ENCODE measurements at regions not wholly inside any gene's neighbourhood (a gene's known extent, or its start where the extent isn't known, plus 50 kb on each side); places are given as distances from the start of the nearest gene placed in this dataset.
"Not testable (repeated sequence)": the region's sequence is repeated elsewhere in the genome, so short reads cannot be mapped to it uniquely, and the experiment has no call there.

- DNase-seq (ENCODE audit: low read depth), result no peak
Observed at GRCh38 chr7:114279901-114280300, 134.7 kb upstream of the FOXP2 start.

GRCh38 chr7:114273218-114273617 is 141.4 kb upstream of the FOXP2 start:
- no peak for DNase-seq (ENCODE audit: low read depth)

DNA sequence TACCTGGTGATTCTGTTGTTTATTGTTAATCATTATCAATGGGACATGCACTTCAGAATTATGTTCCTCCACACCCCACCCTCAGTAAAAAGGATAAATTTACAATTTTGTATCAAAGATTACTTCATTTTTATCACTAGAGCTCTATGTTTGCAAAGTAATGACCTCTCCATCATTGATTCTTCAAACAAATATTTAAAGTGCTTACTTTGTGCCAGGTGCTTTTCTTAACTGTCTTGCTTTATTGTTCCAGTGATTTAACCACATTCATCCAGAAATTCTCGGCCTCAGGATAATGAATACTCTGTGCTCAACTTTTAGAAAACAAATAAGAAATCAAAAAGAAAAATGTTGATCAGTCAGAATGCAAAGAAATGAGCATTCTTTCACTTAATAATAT is 144.9 kb upstream of the FOXP2 start:
- no peak for DNase-seq (ENCODE audit: low read depth)

- not testable (repeated sequence) for DNase-seq (ENCODE audit: low read depth)
Observed at GRCh38 chr7:114267550-114267949, 147.1 kb upstream of the FOXP2 start.

- DNase-seq (ENCODE audit: low read depth), result no peak
Observed at GRCh38 chr7:114264023-114264422, 150.6 kb upstream of the FOXP2 start.

GRCh38 chr7:114263219-114263618 is 151.4 kb upstream of the FOXP2 start:
- DNase-seq (ENCODE audit: low read depth), result no peak

GRCh38 chr7:114255404-114255841 is 159.2 kb upstream of the FOXP2 start:
- peak; percentile 26 for DNase-seq (ENCODE audit: low read depth)

DNA sequence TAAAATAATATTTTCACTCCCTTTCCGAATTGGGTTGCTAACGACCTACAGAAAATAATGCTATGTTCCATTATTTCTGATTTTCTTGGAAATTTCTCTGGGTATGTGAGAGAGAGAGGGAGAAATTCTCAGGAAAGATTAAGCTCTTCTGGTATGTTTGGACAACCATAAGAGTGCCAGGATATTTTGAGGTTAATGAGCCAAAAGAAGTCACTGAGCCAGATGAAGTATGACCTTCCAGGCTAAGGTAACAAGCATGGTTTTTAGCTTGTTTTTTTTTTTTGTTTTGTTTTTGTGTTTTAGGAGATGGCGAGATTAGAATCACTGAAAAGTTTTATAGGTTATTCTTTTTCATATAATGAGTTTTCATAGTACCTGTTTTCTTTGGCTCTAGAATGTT is 171.0 kb upstream of the FOXP2 start:
- peak; percentile 37 for DNase-seq (ENCODE audit: low read depth)

DNA sequence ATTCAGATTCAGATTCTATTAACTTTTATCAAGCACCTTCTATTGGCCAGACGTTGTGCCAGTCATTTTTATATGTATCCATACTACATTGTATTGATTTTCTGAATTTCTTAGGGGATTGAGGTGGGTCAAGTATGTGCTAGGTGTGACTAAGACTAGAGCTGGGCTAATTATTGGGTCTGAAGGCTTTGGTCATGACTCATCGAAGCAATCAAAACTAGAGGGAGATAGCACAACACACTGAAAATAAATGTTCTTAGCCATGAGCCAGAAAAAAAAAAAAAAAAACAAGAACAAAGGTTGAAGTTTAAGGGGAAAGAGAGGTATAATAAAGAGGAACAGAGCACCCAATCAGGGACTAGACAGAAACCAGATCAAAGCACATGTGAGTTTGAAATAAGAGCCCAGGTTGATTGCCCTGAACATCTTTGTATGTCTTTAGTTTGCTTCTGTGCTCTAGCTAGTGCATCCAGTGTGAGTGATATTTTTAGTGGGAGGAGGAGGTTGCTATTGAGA is 171.6 kb upstream of the FOXP2 start:
- peak; percentile 86 for DNase-seq (ENCODE audit: low read depth)

DNA sequence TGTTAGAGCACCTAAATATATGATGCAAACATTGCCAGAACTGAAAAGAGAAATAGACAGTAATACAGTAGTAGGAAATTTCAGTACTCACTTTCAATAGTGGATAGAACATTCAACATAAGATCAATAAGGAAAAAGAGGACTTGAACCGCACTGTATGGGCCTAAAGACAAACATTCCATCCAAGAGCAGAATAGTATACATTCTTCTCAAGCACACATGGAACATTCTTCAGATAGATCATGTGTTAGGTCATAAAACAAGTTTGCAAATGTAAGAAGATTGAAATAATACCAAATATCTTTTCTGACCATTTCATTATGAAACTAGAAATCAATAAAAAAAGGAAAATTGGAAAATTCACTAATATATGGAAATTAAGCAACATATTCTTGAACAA is 185.4 kb upstream of the FOXP2 start:
- no peak for DNase-seq (ENCODE audit: low read depth)

DNA sequence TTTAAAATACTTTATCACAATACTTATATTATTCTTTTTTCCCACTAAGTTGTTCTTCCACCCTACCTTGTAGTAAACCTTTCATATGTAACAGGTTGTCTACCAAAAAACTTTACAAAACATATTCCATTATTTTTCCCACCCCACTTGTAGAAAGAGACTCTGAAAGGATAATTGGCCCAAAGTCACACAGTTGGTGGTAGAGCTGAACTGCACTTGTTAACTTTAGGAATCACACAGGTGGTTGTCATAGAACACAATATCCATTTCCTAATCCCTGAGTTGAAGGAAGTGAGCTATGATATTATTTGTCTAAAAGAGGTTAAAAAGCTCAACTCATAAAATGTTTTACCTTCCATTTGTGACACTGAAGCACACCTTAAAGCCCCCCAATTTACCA is 188.8 kb upstream of the FOXP2 start:
- no peak for DNase-seq (ENCODE audit: low read depth)

- DNase-seq (ENCODE audit: low read depth), result no peak
Observed at GRCh38 chr7:114218283-114218682, 196.3 kb upstream of the FOXP2 start.

- DNase-seq (ENCODE audit: low read depth), result no peak
Observed at GRCh38 chr7:114217026-114217806, 197.4 kb upstream of the FOXP2 start.

- DNase-seq (ENCODE audit: low read depth), result no peak
Observed at GRCh38 chr7:114214466-114214865, 200.1 kb upstream of the FOXP2 start.

DNA sequence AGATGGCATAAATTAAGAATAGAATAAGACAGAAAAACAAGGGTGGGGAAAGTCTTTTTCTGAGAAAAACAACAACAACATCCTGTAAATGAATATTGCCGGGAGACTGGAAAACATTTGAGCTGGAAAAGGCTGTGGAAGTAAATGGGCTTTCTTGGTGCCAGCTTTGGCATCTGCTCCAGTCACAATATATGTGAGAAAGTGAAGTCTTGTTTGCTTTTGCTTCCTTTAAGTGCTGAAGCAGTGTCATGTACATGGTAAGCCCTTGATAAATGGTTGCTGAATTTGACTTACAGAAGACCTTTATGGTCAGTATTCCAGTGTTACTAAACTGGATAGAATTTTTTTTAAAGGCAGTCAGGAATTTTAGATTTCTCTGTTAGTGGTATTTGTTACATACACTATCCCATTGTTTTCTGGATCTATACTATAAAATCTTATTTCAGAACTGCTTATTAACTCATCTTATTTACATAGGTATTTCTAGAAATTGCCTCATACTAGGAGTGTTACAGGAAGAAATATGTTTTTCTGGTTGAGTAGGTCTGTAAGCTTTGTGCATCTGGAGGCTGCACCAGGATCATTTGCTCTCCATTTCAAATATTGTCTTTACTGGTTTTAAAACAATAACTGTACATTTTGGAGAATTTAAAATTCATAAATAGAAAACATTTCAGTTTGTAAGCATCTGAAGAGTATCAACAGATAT is 201.7 kb upstream of the FOXP2 start:
- no peak for DNase-seq (ENCODE audit: low read depth)

GRCh38 chr7:114209968-114210367 is 204.6 kb upstream of the FOXP2 start:
- no peak for DNase-seq (ENCODE audit: low read depth)

- DNase-seq (ENCODE audit: low read depth), result no peak
Observed at GRCh38 chr7:114206688-114207087, 207.9 kb upstream of the FOXP2 start.

GRCh38 chr7:114196517-114196916 is 218.1 kb upstream of the FOXP2 start:
- no peak for DNase-seq (ENCODE audit: low read depth)

- DNase-seq (ENCODE audit: low read depth), result no peak
Observed at GRCh38 chr7:114190387-114190786, 224.2 kb upstream of the FOXP2 start.

GRCh38 chr7:114183311-114184088 is 231.1 kb upstream of the FOXP2 start:
- DNase-seq (ENCODE audit: low read depth), result no peak

- DNase-seq (ENCODE audit: low read depth), result no peak
Observed at GRCh38 chr7:114182837-114183236, 231.8 kb upstream of the FOXP2 start.

- no peak for DNase-seq (ENCODE audit: low read depth)
Observed at GRCh38 chr7:114181280-114181679, 233.3 kb upstream of the FOXP2 start.

Measured in Daoy (cell line).